Esophagus muscularis mucosa (tissue), 4 donors: ENCODE measurements at regions not wholly inside any gene's neighbourhood (a gene's known extent, or its start where the extent isn't known, plus 50 kb on each side); places are given as distances from the start of the nearest gene placed in this dataset.

Experiments
- CTCF ChIP-seq, 3 experiments: fragments of 200-600 bp in 2 of 3; fragments of 450-650 bp in 1 of 3; sonication (generic) in 2 of 3; IDR thresholded peaks; one replicate each; pipeline ENCODE4 v1.5.1; 2017 to 2019; ENCODE audit warnings: antibody characterized with exemption in 3 of 3, mild to moderate bottlenecking in 2 of 3, moderate library complexity in 1 of 3
- EP300 ChIP-seq: sonication (generic); formaldehyde crosslinking; IDR thresholded peaks from one replicate; pipeline ENCODE4 v1.6.1; 2017; ENCODE audit warnings: antibody characterized with exemption
- POLR2A ChIP-seq: fragments of 450-650 bp; IDR thresholded peaks from one replicate; pipeline ENCODE4 v1.6.1; 2017; ENCODE audit warnings: antibody characterized with exemption, moderate library complexity, mild to moderate bottlenecking, low read depth
- POLR2AphosphoS5 ChIP-seq, 2 donors: sonication (generic); formaldehyde crosslinking; IDR thresholded peaks; one replicate each; pipeline ENCODE4 v1.6.1; 2017; ENCODE audit warnings: antibody characterized with exemption in 2 of 2

- TF ChIP-seq CTCF (IDR thresholded peaks at IDR 0.05) (no peak), POLR2A (no peak), POLR2AphosphoS5 (IDR thresholded peaks at IDR 0.05) (no peak), EP300 (no peak)
These were observed 508.2 kb downstream of the METTL15 start for GRCh38 chr11:28616160-28616965.
